Astrocyte (in vitro differentiated cells and primary cell): ENCODE measurements at regions not wholly inside any gene's neighbourhood (a gene's known extent, or its start where the extent isn't known, plus 50 kb on each side); places are given as distances from the start of the nearest gene placed in this dataset.

Experiments used
- DNase-seq: peaks from one replicate; pipeline ENCODE4 v3.0.0-alpha.2; 2010; ENCODE audit warnings: low read depth
- FAIRE-seq: peaks from 2 replicates; lab custom pipeline; 2011; peaks lifted over from hg19 to GRCh38; lab: Jason Lieb, UNC
- H2AFZ ChIP-seq: 2 replicates; pipeline ENCODE4 v1.6.0; 2012; ENCODE audit warnings: low read depth, low read length, inconsistent platforms
- H3K27ac ChIP-seq: 2 replicates; pipeline ENCODE4 v1.5.1; 2011; ENCODE audit warnings: low read depth, low read length, inconsistent platforms
- H3K27me3 ChIP-seq: 2 replicates; pipeline ENCODE4 v1.6.0; 2011; ENCODE audit warnings: low read length, inconsistent platforms; ENCODE audit not compliant: insufficient read depth
- H3K36me3 ChIP-seq: 2 replicates; pipeline ENCODE4 v1.5.1; 2011; ENCODE audit warnings: low read length, inconsistent platforms; ENCODE audit not compliant: insufficient read depth
- H3K4me1 ChIP-seq: 2 replicates; pipeline ENCODE4 v1.5.1; 2011; ENCODE audit warnings: low read length, inconsistent platforms; ENCODE audit not compliant: insufficient read depth
- H3K4me2 ChIP-seq: 2 replicates; pipeline ENCODE4 v1.6.0; 2012; ENCODE audit warnings: low read length, inconsistent platforms
- H3K4me3 ChIP-seq: 2 replicates; pipeline ENCODE4 v1.5.1; 2011; ENCODE audit warnings: low read depth, mild to moderate bottlenecking, low read length, inconsistent platforms; ENCODE audit not compliant: insufficient read depth
- H3K79me2 ChIP-seq: 2 replicates; pipeline ENCODE4 v1.6.0; 2012; ENCODE audit warnings: mild to moderate bottlenecking, low read length, inconsistent platforms; ENCODE audit not compliant: insufficient read depth
- H3K9ac ChIP-seq: 2 replicates; pipeline ENCODE4 v1.6.0; 2012; ENCODE audit warnings: mild to moderate bottlenecking, low read length, inconsistent platforms
- H3K9me3 ChIP-seq: 2 replicates; pipeline ENCODE4 v1.5.1; 2012; ENCODE audit warnings: low read depth, mild to moderate bottlenecking, low read length, inconsistent platforms; ENCODE audit not compliant: insufficient read depth
- H4K20me1 ChIP-seq: 2 replicates; pipeline ENCODE4 v1.6.0; 2012; ENCODE audit warnings: low read length, inconsistent platforms; ENCODE audit not compliant: insufficient read depth
- H3K27ac Mint-ChIP-seq: one replicate; pipeline ENCODE4 v1.8.0; 2021; ENCODE audit warnings: mild to moderate bottlenecking, mixed read lengths; ENCODE audit not compliant: unreplicated experiment
- H3K27me3 Mint-ChIP-seq: one replicate; pipeline ENCODE4 v1.8.0; 2021; ENCODE audit warnings: low read depth, mixed read lengths; ENCODE audit not compliant: unreplicated experiment
- H3K36me3 Mint-ChIP-seq: one replicate; pipeline ENCODE4 v1.8.0; 2021; ENCODE audit warnings: low read depth, mixed read lengths; ENCODE audit not compliant: unreplicated experiment
- H3K4me1 Mint-ChIP-seq: one replicate; pipeline ENCODE4 v1.8.0; 2021; ENCODE audit warnings: low read depth, mixed read lengths; ENCODE audit not compliant: unreplicated experiment
- H3K4me3 Mint-ChIP-seq: one replicate; pipeline ENCODE4 v1.8.0; 2021; ENCODE audit warnings: mild to moderate bottlenecking, moderate library complexity, mixed read lengths; ENCODE audit not compliant: unreplicated experiment
- H3K9me3 Mint-ChIP-seq: one replicate; pipeline ENCODE4 v1.8.0; 2021; ENCODE audit warnings: mild to moderate bottlenecking, mixed read lengths; ENCODE audit not compliant: unreplicated experiment
- CTCF ChIP-seq: IDR thresholded peaks from 2 replicates; pipeline ENCODE4 v1.5.1; 2011; ENCODE audit warnings: low read depth, mild to moderate bottlenecking, inconsistent platforms, low read length, moderate library complexity; ENCODE audit not compliant: insufficient read depth
- EZH2 ChIP-seq: IDR thresholded peaks from 2 replicates; pipeline ENCODE4 v1.6.1; 2012; ENCODE audit warnings: mild to moderate bottlenecking, low read length, inconsistent platforms; ENCODE audit not compliant: insufficient read depth

GRCh38 chr2:22355816-22356433 is 1029.1 kb upstream of the KLHL29 start:
- H3K9ac ChIP-seq, result no peak overlapping the region
- H3K9me3 ChIP-seq, result no peaks in the 10 kb centered on the region
- no peak overlapping the region for H3K27ac ChIP-seq
- H3K4me3 Mint-ChIP-seq, result no peak overlapping the region
- H3K36me3 ChIP-seq, result no peaks in the 10 kb centered on the region
- no peaks in the 10 kb centered on the region for H3K4me1 ChIP-seq
- H3K4me1 Mint-ChIP-seq, result no peaks in the 10 kb centered on the region
- peaks cover 4% of the 10 kb centered on the region for H3K27me3 Mint-ChIP-seq
- H3K79me2 ChIP-seq, result no peaks in the 10 kb centered on the region
- no peak overlapping the region for H3K27ac Mint-ChIP-seq
- DNase-seq, result no peak
- H3K9me3 Mint-ChIP-seq, result no peaks in the 10 kb centered on the region
- TF ChIP-seq EZH2 (no peak), CTCF (peak; percentile 60)
- H3K27me3 ChIP-seq, result no peaks in the 10 kb centered on the region
- H4K20me1 ChIP-seq, result no peaks in the 10 kb centered on the region
- no peak overlapping the region for H3K4me2 ChIP-seq
- no peaks in the 10 kb centered on the region for H3K36me3 Mint-ChIP-seq
- H3K4me3 ChIP-seq, result no peak overlapping the region
- FAIRE-seq, result no peak
- H2AFZ ChIP-seq, result no peak overlapping the region

- TF ChIP-seq EZH2, result no peak
- no peak for TF ChIP-seq CTCF
- Histone ChIP-seq H3K27ac (no peak overlapping the region), H3K36me3 (no peaks in the 10 kb centered on the region), H3K4me3 (no peak overlapping the region), H4K20me1 (no peaks in the 10 kb centered on the region), H3K4me2 (no peak overlapping the region), H3K79me2 (no peaks in the 10 kb centered on the region), H3K4me1 (no peaks in the 10 kb centered on the region), H2AFZ (no peak overlapping the region), H3K9ac (no peak overlapping the region), H3K27me3 (no peaks in the 10 kb centered on the region), H3K9me3 (no peaks in the 10 kb centered on the region)
- DNase-seq (no peak), FAIRE-seq (no peak)
- Mint-ChIP-seq H3K4me1 (no peaks in the 10 kb centered on the region), H3K27ac (no peak overlapping the region), H3K36me3 (no peaks in the 10 kb centered on the region), H3K9me3 (no peaks in the 10 kb centered on the region), H3K27me3 (peaks cover 8% of the 10 kb centered on the region), H3K4me3 (no peak overlapping the region)
These were observed 1025.8 kb upstream of the KLHL29 start for GRCh38 chr2:22359071-22359672.

DNA sequence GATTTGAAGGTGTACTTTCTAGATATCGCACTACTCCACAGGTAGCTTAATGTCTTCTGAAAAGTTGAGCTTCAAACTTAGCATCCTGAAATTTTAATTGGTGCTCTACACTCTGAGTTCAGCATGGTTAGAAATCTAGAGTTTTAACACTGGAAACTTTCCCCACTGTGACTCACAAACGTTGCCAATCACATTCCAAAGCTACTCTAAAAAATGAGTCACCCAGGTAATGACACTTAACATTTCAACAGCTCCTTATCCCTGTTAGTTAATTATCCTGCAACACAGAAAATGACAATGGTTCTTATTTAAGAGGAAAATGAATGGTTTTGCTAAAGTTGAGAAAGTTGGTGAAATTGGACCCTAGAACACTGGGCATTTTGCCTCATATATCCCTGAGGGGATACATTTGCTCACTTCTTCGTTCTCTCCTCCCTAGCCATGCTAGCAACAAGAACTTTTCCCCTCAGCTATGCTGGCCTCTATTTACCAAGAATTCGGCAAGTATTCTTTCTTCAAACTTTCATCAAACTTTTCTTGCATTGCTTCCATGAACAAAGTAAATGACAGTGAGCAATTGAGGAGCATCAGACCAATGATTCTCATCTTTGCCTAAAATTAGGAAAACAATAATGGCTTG is 1024.1 kb upstream of the KLHL29 start:
- TF ChIP-seq CTCF (no peak), EZH2 (no peak)
- peaks cover under 1% of the 10 kb centered on the region for H3K27me3 ChIP-seq
- H4K20me1 ChIP-seq, result no peaks in the 10 kb centered on the region
- H3K9me3 ChIP-seq, result no peaks in the 10 kb centered on the region
- H3K9me3 Mint-ChIP-seq, result no peaks in the 10 kb centered on the region
- H3K4me3 ChIP-seq, result no peak overlapping the region
- no peaks in the 10 kb centered on the region for H3K4me1 Mint-ChIP-seq
- no peak overlapping the region for H3K27ac Mint-ChIP-seq
- no peak overlapping the region for H3K4me2 ChIP-seq
- no peaks in the 10 kb centered on the region for H3K36me3 Mint-ChIP-seq
- H3K4me3 Mint-ChIP-seq, result no peak overlapping the region
- FAIRE-seq (no peak), DNase-seq (no peak)
- no peak overlapping the region for H3K27ac ChIP-seq
- H3K36me3 ChIP-seq, result no peaks in the 10 kb centered on the region
- H3K79me2 ChIP-seq, result no peaks in the 10 kb centered on the region
- no peak overlapping the region for H2AFZ ChIP-seq
- no peaks in the 10 kb centered on the region for H3K4me1 ChIP-seq
- H3K27me3 Mint-ChIP-seq, result peaks cover 5% of the 10 kb centered on the region
- H3K9ac ChIP-seq, result no peak overlapping the region
